ENCODE measurements at regions not wholly inside any gene's neighbourhood (a gene's known extent, or its start where the extent isn't known, plus 50 kb on each side); places are given as distances from the start of the nearest gene placed in this dataset.

GRCh38 chr12:116400636-116401372 lies 123.3 kb upstream of the MED13L start:
- TF ChIP-seq CTCF (IDR thresholded peaks at IDR 0.05; ENCODE audit: unreplicated experiment in 3 of 3) = no peak
- Mint-ChIP-seq H3K4me1 (peaks cover 5% of the 10 kb centered on the region), H3K9me3 (peaks cover 22% of the 10 kb centered on the region), H3K4me3 (no peak overlapping the region), H3K36me3 (ENCODE audit: low read depth) (peaks cover 6% of the 10 kb centered on the region), H3K27ac (no peak overlapping the region), H3K27me3 (ENCODE audit: low read depth) (peaks cover 4% of the 10 kb centered on the region)

- H3K9me3 Mint-ChIP-seq = peaks cover 22% of the 10 kb centered on the region
- peak overlapping the region in 1 of 3 experiments; percentile 0 for H3K27ac Mint-ChIP-seq
- peaks cover 6% of the 10 kb centered on the region for H3K36me3 Mint-ChIP-seq (ENCODE audit: low read depth)
- peaks cover 4% of the 10 kb centered on the region for H3K27me3 Mint-ChIP-seq (ENCODE audit: low read depth)
- peaks cover 7% of the 10 kb centered on the region for H3K4me1 Mint-ChIP-seq
- no peak for TF ChIP-seq CTCF (IDR thresholded peaks at IDR 0.05; ENCODE audit: unreplicated experiment in 3 of 3)
- no peak overlapping the region for H3K4me3 Mint-ChIP-seq
These were observed 124.1 kb upstream of the MED13L start for GRCh38 chr12:116401565-116401964.

DNA sequence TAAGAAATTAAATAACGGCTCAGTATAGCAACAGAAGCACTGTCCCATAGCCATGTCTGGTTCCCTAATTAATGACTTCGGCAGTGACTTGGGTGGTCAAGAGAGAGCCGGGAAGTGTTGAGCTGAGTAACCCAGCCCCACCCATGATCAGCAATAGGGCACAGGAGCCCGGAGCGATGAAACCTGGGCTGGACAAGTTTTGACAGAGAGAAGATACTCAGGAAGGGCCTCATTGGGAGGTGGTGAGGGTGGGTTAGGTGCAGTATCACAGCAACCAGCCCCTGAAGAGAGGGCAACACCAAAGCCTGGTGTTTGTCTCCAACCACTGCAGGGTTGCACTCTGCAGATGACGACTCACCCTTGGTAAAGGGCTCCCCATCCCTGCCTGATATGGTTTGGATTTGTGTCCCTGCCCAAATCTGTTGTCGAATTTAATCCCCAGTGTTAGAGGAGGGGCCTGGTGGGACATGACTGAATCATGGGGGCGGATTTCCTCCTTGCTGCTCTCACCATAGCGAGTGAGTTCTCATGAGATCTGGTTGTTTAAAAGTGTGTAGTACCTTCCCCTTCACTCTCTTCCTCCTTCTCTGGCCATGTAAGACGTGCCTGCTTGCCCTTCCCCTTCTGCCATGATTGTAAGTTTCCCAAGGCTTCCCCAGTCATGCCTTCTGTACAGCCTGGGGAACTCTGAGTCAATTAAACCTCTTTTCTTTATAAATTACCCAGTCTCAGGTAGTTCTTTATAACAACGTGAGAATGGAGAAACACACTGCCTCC lies 124.9 kb upstream of the MED13L start:
- no peak for TF ChIP-seq CTCF (IDR thresholded peaks at IDR 0.05; ENCODE audit: unreplicated experiment in 3 of 3)
- Mint-ChIP-seq H3K36me3 (ENCODE audit: low read depth) (peaks cover 6% of the 10 kb centered on the region), H3K4me3 (no peak overlapping the region), H3K27me3 (ENCODE audit: low read depth) (peaks cover 4% of the 10 kb centered on the region), H3K9me3 (peaks cover 22% of the 10 kb centered on the region), H3K27ac (peak overlapping the region in 1 of 3 experiments; percentile 0), H3K4me1 (peaks cover 11% of the 10 kb centered on the region)

DNA sequence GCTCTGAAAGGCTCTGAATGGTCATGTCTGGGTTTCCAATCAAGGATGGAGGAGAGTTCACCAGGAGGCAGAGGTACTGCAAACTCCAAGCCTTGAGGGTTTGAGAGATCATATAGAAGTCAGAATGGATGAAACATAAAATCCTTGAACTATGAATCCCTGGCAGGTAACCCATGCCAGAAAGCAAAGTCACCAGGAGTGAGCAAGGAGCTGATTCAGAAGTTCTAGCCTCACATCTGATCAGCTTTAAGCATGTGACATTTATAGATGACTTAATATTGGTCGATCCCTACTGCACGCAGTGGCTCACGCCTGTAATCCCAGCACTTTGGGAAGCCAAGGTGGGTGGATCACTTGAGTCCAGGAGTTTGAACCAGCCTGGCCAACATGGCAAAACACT lies 126.1 kb upstream of the MED13L start:
- Mint-ChIP-seq H3K36me3 (ENCODE audit: low read depth) (peaks cover 2% of the 10 kb centered on the region), H3K4me3 (no peak overlapping the region), H3K9me3 (peaks cover 12% of the 10 kb centered on the region), H3K4me1 (peaks cover 15% of the 10 kb centered on the region), H3K27ac (no peak overlapping the region), H3K27me3 (ENCODE audit: low read depth) (peaks cover 4% of the 10 kb centered on the region)
- no peak for TF ChIP-seq CTCF (IDR thresholded peaks at IDR 0.05; ENCODE audit: unreplicated experiment in 3 of 3)

GRCh38 chr12:116404247-116404646 lies 126.8 kb upstream of the MED13L start:
- H3K4me3 Mint-ChIP-seq = no peak overlapping the region
- H3K9me3 Mint-ChIP-seq = peaks cover 6% of the 10 kb centered on the region

More at GRCh38 chr12:116404247-116404646, 126.8 kb upstream of the MED13L start:
- peaks cover 18% of the 10 kb centered on the region for H3K4me1 Mint-ChIP-seq
- H3K27me3 Mint-ChIP-seq (ENCODE audit: low read depth) = peaks cover 4% of the 10 kb centered on the region
- no peak for TF ChIP-seq CTCF (IDR thresholded peaks at IDR 0.05; ENCODE audit: unreplicated experiment in 3 of 3)
- no peaks in the 10 kb centered on the region for H3K36me3 Mint-ChIP-seq (ENCODE audit: low read depth)
- no peak overlapping the region for H3K27ac Mint-ChIP-seq

All from nephron (organoid).